Testis (tissue), 2 donors: ENCODE measurements at regions not wholly inside any gene's neighbourhood (a gene's known extent, or its start where the extent isn't known, plus 50 kb on each side); places are given as distances from the start of the nearest gene placed in this dataset.

Source experiments
- DNase-seq: peaks from one replicate; pipeline ENCODE4 v3.0.0-alpha.2; 2019
- H3K27ac ChIP-seq, 2 donors: fragments of 200-600 bp; sonication (generic); one replicate each; pipeline ENCODE4 v1.5.1; 2019
- H3K27me3 ChIP-seq: fragments of 200-600 bp; sonication (generic); one replicate; pipeline ENCODE4 v1.5.1; 2019
- H3K36me3 ChIP-seq: fragments of 200-600 bp; sonication (generic); one replicate; pipeline ENCODE4 v1.5.1; 2017; ENCODE audit warnings: low read depth; ENCODE audit errors: missing control alignments
- H3K4me1 ChIP-seq: fragments of 200-600 bp; sonication (generic); one replicate; pipeline ENCODE4 v1.5.1; 2019
- H3K4me3 ChIP-seq, 2 donors: fragments of 200-600 bp; sonication (generic); one replicate each; pipeline ENCODE4 v1.5.1; 2017 to 2019
- H3K9me3 ChIP-seq: fragments of 200-600 bp; sonication (generic); one replicate; pipeline ENCODE4 v1.5.1; 2017
- CTCF ChIP-seq, 3 experiments: fragments of 450-650 bp in 2 of 3; fragments of 200-600 bp in 1 of 3; sonication (generic) in 1 of 3; IDR thresholded peaks; one replicate each; pipeline ENCODE4 v1.5.1; 2016 to 2019; ENCODE audit warnings: antibody characterized with exemption in 3 of 3, mild to moderate bottlenecking in 2 of 3, moderate library complexity in 1 of 3
- POLR2A ChIP-seq: fragments of 450-650 bp; IDR thresholded peaks from one replicate; pipeline ENCODE4 v1.6.1; 2017; ENCODE audit warnings: antibody characterized with exemption, mild to moderate bottlenecking, moderate library complexity
- WGBS, 2 donors: methylation state at CpG; one replicate each; pipeline ENCODE4 v1.1.5; 2018; 5-methylcytosine and 5-hydroxymethylcytosine counted together
- intact Hi-C: fragments of 100-400 bp; cut with DNase I; formaldehyde crosslinking; loops from one replicate; pipeline ENCODE4 v1.15.1; 2023; ENCODE audit warnings: low total_unique reads

- intact Hi-C loops, result no loop called here
- no peak for DNase-seq
- 46 to 48% methylated on average over 5 of the region's 5 CpGs for WGBS, 2 donors
- Histone ChIP-seq H3K27me3 (no peaks in the 10 kb centered on the region), H3K4me3 (no peak overlapping the region), H3K27ac (no peak overlapping the region), H3K9me3 (no peaks in the 10 kb centered on the region), H3K4me1 (no peaks in the 10 kb centered on the region), H3K36me3 (no peaks in the 10 kb centered on the region)
- peak in 1 of 3 experiments; percentile 32 for TF ChIP-seq CTCF (IDR thresholded peaks at IDR 0.05)
- TF ChIP-seq POLR2A, result no peak
Measured at GRCh38 chr3:468172-468571, 271.6 kb downstream of the CHL1 start.

GRCh38 chr3:473033-473800, 276.7 kb downstream of the CHL1 start:
- Histone ChIP-seq H3K4me1 (no peaks in the 10 kb centered on the region), H3K36me3 (no peaks in the 10 kb centered on the region), H3K27me3 (no peaks in the 10 kb centered on the region), H3K27ac (no peak overlapping the region), H3K9me3 (no peaks in the 10 kb centered on the region), H3K4me3 (no peak overlapping the region)
- WGBS, 2 donors, result 75 to 77% methylated on average over 5 of the region's 5 CpGs
- DNase-seq, result no peak
- no peak for TF ChIP-seq POLR2A
- TF ChIP-seq CTCF (IDR thresholded peaks at IDR 0.05), result no peak
- intact Hi-C loops, result no loop called here

- intact Hi-C loops, result no loop called here
Measured at GRCh38 chr3:474828-475227, 278.3 kb downstream of the CHL1 start.

GRCh38 chr3:480070-480469, 283.5 kb downstream of the CHL1 start:
- Histone ChIP-seq H3K36me3 (no peaks in the 10 kb centered on the region), H3K27ac (no peak overlapping the region), H3K4me3 (no peak overlapping the region), H3K27me3 (no peaks in the 10 kb centered on the region), H3K4me1 (no peaks in the 10 kb centered on the region), H3K9me3 (no peaks in the 10 kb centered on the region)
- no peak for DNase-seq
- TF ChIP-seq POLR2A, result no peak
- 78 to 83% methylated on average over 1 of the region's 1 CpG for WGBS, 2 donors
- intact Hi-C loops, result no loop called here

More at GRCh38 chr3:474828-475227, 278.3 kb downstream of the CHL1 start:
- Histone ChIP-seq H3K36me3 (no peaks in the 10 kb centered on the region), H3K27ac (no peak overlapping the region), H3K9me3 (no peaks in the 10 kb centered on the region), H3K27me3 (no peaks in the 10 kb centered on the region), H3K4me1 (no peaks in the 10 kb centered on the region), H3K4me3 (no peak overlapping the region)
- 86 to 90% methylated on average over 1 of the region's 1 CpG for WGBS, 2 donors
- no peak for DNase-seq
- TF ChIP-seq POLR2A, result no peak

GRCh38 chr3:481111-481510, 284.5 kb downstream of the CHL1 start:
- WGBS, 2 donors, result 16 to 28% methylated on average over 3 of the region's 3 CpGs
- intact Hi-C loops, result no loop called here
- TF ChIP-seq CTCF (IDR thresholded peaks at IDR 0.05) (no peak), POLR2A (no peak)

GRCh38 chr3:481680-482079, 285.1 kb downstream of the CHL1 start:
- Histone ChIP-seq H3K27me3 (no peaks in the 10 kb centered on the region), H3K4me3 (no peak overlapping the region), H3K27ac (no peak overlapping the region), H3K4me1 (no peaks in the 10 kb centered on the region), H3K36me3 (no peaks in the 10 kb centered on the region), H3K9me3 (no peaks in the 10 kb centered on the region)
- no peak for DNase-seq
- TF ChIP-seq CTCF (IDR thresholded peaks at IDR 0.05) (peak in 2 of 3 experiments; percentile 23 to 42), POLR2A (no peak)
- WGBS, 2 donors, result 7 to 8% methylated on average over 3 of the region's 3 CpGs
- intact Hi-C loops, result no loop called here

More at GRCh38 chr3:481111-481510, 284.5 kb downstream of the CHL1 start:
- no peaks in the 10 kb centered on the region for H3K36me3 ChIP-seq
- no peak overlapping the region for H3K27ac ChIP-seq
- H3K4me3 ChIP-seq, result no peak overlapping the region
- H3K27me3 ChIP-seq, result no peaks in the 10 kb centered on the region
- H3K9me3 ChIP-seq, result no peaks in the 10 kb centered on the region
- no peak for DNase-seq
- H3K4me1 ChIP-seq, result no peaks in the 10 kb centered on the region
